Neuronal stem cell (in vitro differentiated cells): ENCODE measurements at regions not wholly inside any gene's neighbourhood (a gene's known extent, or its start where the extent isn't known, plus 50 kb on each side); places are given as distances from the start of the nearest gene placed in this dataset.

Experiments used
- DNase-seq: peaks from one replicate; pipeline ENCODE4 v3.0.0-alpha.2; 2013; ENCODE audit warnings: low spot score
- H2AFZ ChIP-seq: one replicate; pipeline ENCODE4 v1.6.1; 2013; ENCODE audit warnings: mild to moderate bottlenecking, low read length, inconsistent platforms
- H2AK5ac ChIP-seq: 2 replicates; pipeline ENCODE4 v1.6.1; 2013; ENCODE audit warnings: low read depth, mild to moderate bottlenecking, inconsistent platforms, low read length, moderate library complexity, mixed read lengths
- H2BK120ac ChIP-seq: 2 replicates; pipeline ENCODE4 v1.6.1; 2013; ENCODE audit warnings: low read depth, mild to moderate bottlenecking, inconsistent platforms, low read length, moderate library complexity, mixed read lengths
- H2BK12ac ChIP-seq: one replicate; pipeline ENCODE4 v1.6.1; 2013; ENCODE audit warnings: low read length, inconsistent platforms
- H2BK15ac ChIP-seq: 2 replicates; pipeline ENCODE4 v1.6.1; 2013; ENCODE audit warnings: mild to moderate bottlenecking, low read length, inconsistent platforms, mixed read lengths
- H2BK5ac ChIP-seq: one replicate; pipeline ENCODE4 v1.6.1; 2013; ENCODE audit warnings: inconsistent platforms, mild to moderate bottlenecking, low read length, moderate library complexity
- H3K14ac ChIP-seq: one replicate; pipeline ENCODE4 v1.6.1; 2013; ENCODE audit warnings: low read length, inconsistent platforms
- H3K18ac ChIP-seq: 2 replicates; pipeline ENCODE4 v1.6.1; 2013; ENCODE audit warnings: low read length, inconsistent platforms
- H3K23ac ChIP-seq: 2 replicates; pipeline ENCODE4 v1.6.1; 2013; ENCODE audit warnings: low read depth, mild to moderate bottlenecking, mixed read lengths, low read length, inconsistent platforms; ENCODE audit not compliant: poor library complexity
- H3K27ac ChIP-seq: replicated peaks from 3 replicates; pipeline ENCODE4 v1.5.1; 2013; ENCODE audit warnings: low read length, inconsistent platforms
- H3K27me3 ChIP-seq, 3 experiments: 2 replicates each; pipeline ENCODE4 v1.6.1; 2013; ENCODE audit warnings: low read length in 3 of 3, mild to moderate bottlenecking in 2 of 3, inconsistent platforms in 1 of 3, low read depth in 1 of 3, mixed read lengths in 1 of 3, moderate library complexity in 1 of 3; ENCODE audit not compliant: control insufficient read depth in 3 of 3, insufficient read depth in 3 of 3
- H3K36me3 ChIP-seq, 2 donors: replicated peaks in 1 of 2; 2 replicates each; pipeline ENCODE4 v1.6.1; 2013; ENCODE audit warnings: low read length in 2 of 2; ENCODE audit not compliant: control insufficient read depth in 2 of 2, insufficient read depth in 2 of 2
- H3K4ac ChIP-seq: 2 replicates; pipeline ENCODE4 v1.6.1; 2013; ENCODE audit warnings: inconsistent platforms, mild to moderate bottlenecking, low read length, moderate library complexity
- H3K4me1 ChIP-seq, 2 donors: 1 replicate in 1 of 2; 2 replicates in 1 of 2; pipeline ENCODE4 v1.6.1; 2013; ENCODE audit warnings: low read length in 2 of 2, low read depth in 1 of 2; ENCODE audit not compliant: control insufficient read depth in 2 of 2, insufficient read depth in 1 of 2
- H3K4me2 ChIP-seq: one replicate; pipeline ENCODE4 v1.6.1; 2013; ENCODE audit warnings: mild to moderate bottlenecking, low read length, inconsistent platforms; ENCODE audit not compliant: insufficient read depth, poor library complexity, severe bottlenecking
- H3K4me3 ChIP-seq, 2 donors: 2 replicates each; pipeline ENCODE4 v1.5.1; 2013; ENCODE audit warnings: low read length in 2 of 2, mild to moderate bottlenecking in 2 of 2, inconsistent platforms in 1 of 2, moderate library complexity in 1 of 2
- H3K79me1 ChIP-seq: one replicate; pipeline ENCODE4 v1.6.1; 2013; ENCODE audit warnings: low read depth, mild to moderate bottlenecking, inconsistent platforms, low read length, moderate library complexity
- H3K9ac ChIP-seq: one replicate; pipeline ENCODE4 v1.6.1; 2013; ENCODE audit warnings: mild to moderate bottlenecking, low read depth, low read length, inconsistent platforms; ENCODE audit not compliant: poor library complexity
- H3K9me3 ChIP-seq, 2 donors: replicated peaks in 1 of 2; 2 replicates each; pipeline versions ENCODE3 to v1.6.1; 2013; ENCODE audit warnings: low read length in 2 of 2, mild to moderate bottlenecking in 2 of 2, inconsistent platforms in 1 of 2, low read depth in 1 of 2, mixed read lengths in 1 of 2, moderate library complexity in 1 of 2; ENCODE audit not compliant: control insufficient read depth in 2 of 2, insufficient read depth in 1 of 2
- H4K8ac ChIP-seq: one replicate; pipeline ENCODE4 v1.6.1; 2013; ENCODE audit warnings: low read depth, mild to moderate bottlenecking, inconsistent platforms, low read length, moderate library complexity
- H4K91ac ChIP-seq: one replicate; pipeline ENCODE4 v1.6.1; 2013; ENCODE audit warnings: low read length, low read depth, mild to moderate bottlenecking, inconsistent platforms; ENCODE audit not compliant: poor library complexity
- WGBS, 2 donors: extraction: QIAGEN DNeasy Blood & Tissue Kit; methylation state at CpG; one replicate each; pipeline ENCODE4 v1.1.7; 2013; ENCODE audit warnings: missing lambda C conversion rate in 2 of 2, mixed read lengths in 1 of 2; ENCODE audit not compliant: insufficient read length in 2 of 2, insufficient replicate concordance in 1 of 2; ENCODE audit errors: extremely low coverage in 2 of 2; 5-methylcytosine and 5-hydroxymethylcytosine counted together

GRCh38 chr16:6248199-6248598, 1084.4 kb upstream of the RBFOX1 start:
- Histone ChIP-seq H2BK12ac (no peak overlapping the region), H2BK120ac (no peak overlapping the region), H3K4me1 (no peaks in the 10 kb centered on the region), H3K27me3 (no peaks in the 10 kb centered on the region), H2AK5ac (no peak overlapping the region), H3K27ac (no peak overlapping the region), H3K18ac (no peak overlapping the region), H3K36me3 (no peaks in the 10 kb centered on the region), H2BK5ac (no peak overlapping the region), H3K4me3 (no peak overlapping the region), H3K14ac (no peak overlapping the region), H4K8ac (no peak overlapping the region), H3K23ac (no peak overlapping the region), H2AFZ (no peak overlapping the region), H3K4me2 (no peak overlapping the region), H3K4ac (no peak overlapping the region), H3K9me3 (no peaks in the 10 kb centered on the region), H4K91ac (no peak overlapping the region), H3K79me1 (no peaks in the 10 kb centered on the region), H3K9ac (no peak overlapping the region), H2BK15ac (no peak overlapping the region)
- DNase-seq, result no peak
- WGBS, 2 donors, result no CpG with 5 or more reads among the region's 4 CpGs

- DNase-seq, result no peak
Observed at GRCh38 chr16:6247775-6248174, 1084.9 kb upstream of the RBFOX1 start.

GRCh38 chr16:6247150-6247549, 1085.5 kb upstream of the RBFOX1 start:
- H3K23ac ChIP-seq, result no peak overlapping the region
- WGBS, 2 donors, result no CpG with 5 or more reads among the region's 3 CpGs

More at GRCh38 chr16:6247775-6248174, 1084.9 kb upstream of the RBFOX1 start:
- Histone ChIP-seq H3K4me1 (no peaks in the 10 kb centered on the region), H3K27me3 (no peaks in the 10 kb centered on the region), H3K4ac (no peak overlapping the region), H2BK15ac (no peak overlapping the region), H2AK5ac (no peak overlapping the region), H3K18ac (no peak overlapping the region), H4K91ac (no peak overlapping the region), H3K4me3 (no peak overlapping the region), H2BK12ac (no peak overlapping the region), H3K14ac (no peak overlapping the region), H3K27ac (no peak overlapping the region), H2AFZ (no peak overlapping the region), H3K36me3 (no peaks in the 10 kb centered on the region), H2BK5ac (no peak overlapping the region), H3K4me2 (no peak overlapping the region), H3K23ac (no peak overlapping the region), H3K79me1 (no peaks in the 10 kb centered on the region), H2BK120ac (no peak overlapping the region), H3K9ac (no peak overlapping the region), H3K9me3 (no peaks in the 10 kb centered on the region), H4K8ac (no peak overlapping the region)
- WGBS, 2 donors, result no CpG with 5 or more reads among the region's 4 CpGs

GRCh38 chr16:6246266-6246665, 1086.4 kb upstream of the RBFOX1 start:
- H3K27me3 ChIP-seq, result no peaks in the 10 kb centered on the region
- H3K9ac ChIP-seq, result no peak overlapping the region
- H3K4ac ChIP-seq, result no peak overlapping the region
- DNase-seq, result no peak
- no peak overlapping the region for H2BK15ac ChIP-seq
- no peaks in the 10 kb centered on the region for H3K9me3 ChIP-seq
- no peak overlapping the region for H3K23ac ChIP-seq
- H2AK5ac ChIP-seq, result no peak overlapping the region
- H2BK5ac ChIP-seq, result no peak overlapping the region
- no peak overlapping the region for H2BK120ac ChIP-seq
- H2BK12ac ChIP-seq, result no peak overlapping the region
- H3K79me1 ChIP-seq, result no peaks in the 10 kb centered on the region
- H4K8ac ChIP-seq, result no peak overlapping the region
- H3K36me3 ChIP-seq, result no peaks in the 10 kb centered on the region
- H3K4me3 ChIP-seq, result no peak overlapping the region
- no peak overlapping the region for H2AFZ ChIP-seq
- H3K4me2 ChIP-seq, result no peak overlapping the region
- H4K91ac ChIP-seq, result no peak overlapping the region
- no peaks in the 10 kb centered on the region for H3K4me1 ChIP-seq
- no peak overlapping the region for H3K27ac ChIP-seq
- no peak overlapping the region for H3K14ac ChIP-seq
- H3K18ac ChIP-seq, result no peak overlapping the region

More at GRCh38 chr16:6247150-6247549, 1085.5 kb upstream of the RBFOX1 start:
- H3K79me1 ChIP-seq, result no peaks in the 10 kb centered on the region
- no peak overlapping the region for H3K9ac ChIP-seq
- H3K4me3 ChIP-seq, result no peak overlapping the region
- no peak overlapping the region for H3K4ac ChIP-seq
- H3K9me3 ChIP-seq, result no peaks in the 10 kb centered on the region
- H4K91ac ChIP-seq, result no peak overlapping the region
- H4K8ac ChIP-seq, result no peak overlapping the region
- no peak overlapping the region for H2BK15ac ChIP-seq
- DNase-seq, result no peak
- H2BK5ac ChIP-seq, result no peak overlapping the region
- H3K4me2 ChIP-seq, result no peak overlapping the region
- no peak overlapping the region for H2BK120ac ChIP-seq
- no peaks in the 10 kb centered on the region for H3K36me3 ChIP-seq
- H3K4me1 ChIP-seq, result no peaks in the 10 kb centered on the region
- no peak overlapping the region for H3K18ac ChIP-seq
- H3K27me3 ChIP-seq, result no peaks in the 10 kb centered on the region
- no peak overlapping the region for H2AFZ ChIP-seq
- no peak overlapping the region for H3K27ac ChIP-seq
- H2AK5ac ChIP-seq, result no peak overlapping the region
- no peak overlapping the region for H3K14ac ChIP-seq
- H2BK12ac ChIP-seq, result no peak overlapping the region
